ENCODE measurements at regions not wholly inside any gene's neighbourhood (a gene's known extent, or its start where the extent isn't known, plus 50 kb on each side); places are given as distances from the start of the nearest gene placed in this dataset.

- no peak for DNase-seq (ENCODE audit: low read depth in 1 of 2, low spot score in 1 of 2)
- H3K4me1 ChIP-seq = no peaks in the 10 kb centered on the region
- no peak overlapping the region for H3K27ac ChIP-seq
- WGBS (ENCODE audit: missing lambda C conversion rate) = 28% methylated on average over 9 of the region's 9 CpGs
- POLR2A ChIA-PET = no interaction called here
- ATAC-seq = no peak
- no peak for TF ChIP-seq BHLHE40 (IDR thresholded peaks at IDR 0.05; ENCODE audit: low read depth, low read length)
- no peak for TF ChIP-seq ZFP36 (IDR thresholded peaks at IDR 0.05; ENCODE audit: borderline replicate concordance, partially characterized antibody)
- no peak overlapping the region for H3K4me3 ChIP-seq
- H3K9me3 ChIP-seq = 0 out of 3 replicates have a peak, but pooled peaks cover 8% of the 10 kb centered on the region
- no peak overlapping the region for H3K4me2 ChIP-seq
- no peak for FAIRE-seq
- CTCF ChIA-PET = interaction anchor here (0.6 to 3.3 kb wide), 2 partner anchors 12 to 1954 kb away, joined by 3 to 15 read pairs; no protein-coding TSS in a partner anchor
Observed at GRCh38 chr11:116653206-116653605, 119.6 kb downstream of the BUD13 start.

DNA sequence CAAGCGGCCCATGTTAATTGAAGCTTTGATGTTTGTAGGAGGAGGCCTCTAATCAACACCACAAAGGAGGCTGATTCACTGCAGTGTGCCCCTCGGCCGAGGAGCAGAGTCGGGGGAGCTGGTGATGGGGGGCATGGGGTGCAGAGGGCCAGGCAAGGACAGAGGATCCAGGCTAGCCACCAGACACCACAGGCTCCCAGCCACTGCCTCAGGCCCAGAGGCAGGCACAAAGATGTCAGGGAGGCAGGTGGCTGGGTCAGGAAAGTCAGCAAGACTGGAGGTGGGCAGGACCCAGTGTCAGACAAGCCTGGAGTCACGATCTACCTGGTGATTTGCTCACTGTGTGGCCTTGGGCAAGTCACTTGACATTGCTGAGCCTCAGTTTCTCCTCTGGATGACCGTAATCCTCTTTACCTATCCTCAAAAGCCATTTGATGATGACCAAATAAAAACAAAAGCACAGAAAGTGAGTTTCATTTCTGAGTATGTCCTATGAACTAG lies 121.0 kb downstream of the BUD13 start:
- Histone ChIP-seq H3K4me3 (no peak overlapping the region), H3K4me1 (no peaks in the 10 kb centered on the region), H3K4me2 (no peak overlapping the region), H3K27ac (no peak overlapping the region), H3K9me3 (0 out of 3 replicates have a peak, but pooled peaks cover 8% of the 10 kb centered on the region)
- TF ChIP-seq HEYL (CRISPR knock-in tag; IDR thresholded peaks at IDR 0.05) (no peak), RCOR1 (IDR thresholded peaks at IDR 0.05; ENCODE audit: low read depth, low read length) (no peak), ZC3H11A (IDR thresholded peaks at IDR 0.05) (no peak), BCL3 (IDR thresholded peaks at IDR 0.05) (no peak), FOXS1 (CRISPR knock-in tag; IDR thresholded peaks at IDR 0.05) (no peak), MYC (IDR thresholded peaks at IDR 0.05; ENCODE audit: borderline replicate concordance, low read length) (no peak), PBX3 (IDR thresholded peaks at IDR 0.05) (no peak), CTCF (IDR thresholded peaks at IDR 0.05) (no peak), RARB (CRISPR knock-in tag; IDR thresholded peaks at IDR 0.05) (no peak)
- TF ChIP-seq, protein P1, sequence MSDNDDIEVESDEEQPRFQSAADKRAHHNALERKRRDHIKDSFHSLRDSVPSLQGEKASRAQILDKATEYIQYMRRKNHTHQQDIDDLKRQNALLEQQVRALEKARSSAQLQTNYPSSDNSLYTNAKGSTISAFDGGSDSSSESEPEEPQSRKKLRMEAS (IDR thresholded peaks at IDR 0.05) = no peak
- DNase-seq (ENCODE audit: low read depth in 1 of 2, low spot score in 1 of 2) (no peak), ATAC-seq (no peak), FAIRE-seq (no peak)
- WGBS (ENCODE audit: missing lambda C conversion rate) = 4% methylated on average over 3 of the region's 6 CpGs
- POLR2A ChIA-PET = no interaction called here
- CTCF ChIA-PET = interaction anchor here (1.1 to 3.3 kb wide), 3 partner anchors 10 to 45 kb away, joined by 3 to 15 read pairs (median 7); no protein-coding TSS in a partner anchor

GRCh38 chr11:116651098-116651736 lies 121.6 kb downstream of the BUD13 start:
- CTCF ChIA-PET = interaction anchor here (1.7 kb wide), 1 partner anchor 10 kb away, joined by 7 read pairs; no protein-coding TSS in a partner anchor
- Histone ChIP-seq H3K27ac (no peak overlapping the region), H3K4me2 (no peak overlapping the region), H3K4me3 (no peak overlapping the region), H3K9me3 (0 out of 3 replicates have a peak, but pooled peaks cover 8% of the 10 kb centered on the region), H3K4me1 (no peaks in the 10 kb centered on the region)
- DNase-seq (ENCODE audit: low read depth in 1 of 2, low spot score in 1 of 2) (no peak), ATAC-seq (no peak), FAIRE-seq (no peak)
- POLR2A ChIA-PET = no interaction called here
- no peak for TF ChIP-seq RNF2 (IDR thresholded peaks at IDR 0.05; ENCODE audit: borderline replicate concordance, low read depth)
- TF ChIP-seq, protein P2, sequence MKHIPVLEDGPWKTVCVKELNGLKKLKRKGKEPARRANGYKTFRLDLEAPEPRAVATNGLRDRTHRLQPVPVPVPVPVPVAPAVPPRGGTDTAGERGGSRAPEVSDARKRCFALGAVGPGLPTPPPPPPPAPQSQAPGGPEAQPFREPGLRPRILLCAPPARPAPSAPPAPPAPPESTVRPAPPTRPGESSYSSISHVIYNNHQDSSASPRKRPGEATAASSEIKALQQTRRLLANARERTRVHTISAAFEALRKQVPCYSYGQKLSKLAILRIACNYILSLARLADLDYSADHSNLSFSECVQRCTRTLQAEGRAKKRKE (CRISPR knock-in tag; IDR thresholded peaks at IDR 0.05; ENCODE audit: low read depth) = no peak
- TF ChIP-seq HEYL (CRISPR knock-in tag; IDR thresholded peaks at IDR 0.05) = no peak
- TF ChIP-seq, protein P3, sequence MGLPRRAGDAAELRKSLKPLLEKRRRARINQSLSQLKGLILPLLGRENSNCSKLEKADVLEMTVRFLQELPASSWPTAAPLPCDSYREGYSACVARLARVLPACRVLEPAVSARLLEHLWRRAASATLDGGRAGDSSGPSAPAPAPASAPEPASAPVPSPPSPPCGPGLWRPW (IDR thresholded peaks at IDR 0.05) = no peak
- TF ChIP-seq E2F6 (IDR thresholded peaks at IDR 0.05; ENCODE audit: borderline replicate concordance, low read depth) = no peak
- TF ChIP-seq BCL3 (IDR thresholded peaks at IDR 0.05) = no peak
- TF ChIP-seq FOSB (CRISPR knock-in tag; IDR thresholded peaks at IDR 0.05) = no peak
- 31% methylated on average over 9 of the region's 9 CpGs for WGBS (ENCODE audit: missing lambda C conversion rate)
